Activated CD8-positive, alpha-beta T cell treated with anti-CD3 and anti-CD28 coated beads for 36 hours (primary cell): ENCODE measurements at regions not wholly inside any gene's neighbourhood (a gene's known extent, or its start where the extent isn't known, plus 50 kb on each side); places are given as distances from the start of the nearest gene placed in this dataset.

Source experiments
- ATAC-seq: fragments of 200-7000 bp; cut with Tn5 transposase; one replicate; pipeline ENCODE4 v1.10.0; 2021; ENCODE audit warnings: mild to moderate bottlenecking, moderate library complexity
- CTCF ChIA-PET: fragments of 350-600 bp; sonication (Branson Sonifier 250); formaldehyde crosslinking; loops from one replicate; lab custom pipeline; 2021; ENCODE audit warnings: antibody characterized with exemption; lab: Charles Lee
- POLR2A ChIA-PET: fragments of 350-600 bp; sonication (Branson Sonifier 250); formaldehyde crosslinking; loops from one replicate; lab custom pipeline; 2021; ENCODE audit warnings: antibody characterized with exemption; lab: Charles Lee
- DNase-seq: peaks from one replicate; pipeline ENCODE4 v3.0.0-alpha.2; 2020
- H3K27ac Mint-ChIP-seq: one replicate; pipeline ENCODE4 v1.8.0; 2021; ENCODE audit warnings: mild to moderate bottlenecking, mixed read lengths
- H3K27me3 Mint-ChIP-seq: one replicate; pipeline ENCODE4 v1.8.0; 2021; ENCODE audit warnings: mixed read lengths
- H3K36me3 Mint-ChIP-seq: one replicate; pipeline ENCODE4 v1.8.0; 2021; ENCODE audit warnings: low read depth, mixed read lengths
- H3K4me1 Mint-ChIP-seq: one replicate; pipeline ENCODE4 v1.8.0; 2021; ENCODE audit warnings: low read depth, mixed read lengths
- H3K4me3 Mint-ChIP-seq: one replicate; pipeline ENCODE4 v1.8.0; 2021; ENCODE audit warnings: mild to moderate bottlenecking, moderate library complexity, mixed read lengths
- H3K9me3 Mint-ChIP-seq: one replicate; pipeline ENCODE4 v1.8.0; 2021; ENCODE audit warnings: mixed read lengths
- intact Hi-C: fragments of 100-400 bp; cut with micrococcal nuclease; formaldehyde crosslinking; loops from one replicate; pipeline ENCODE4 v1.10.0; 2022
- TF ChIP-seq, protein P1 (sequence below): fragments of 200-600 bp; IDR thresholded peaks from one replicate; pipeline ENCODE4 v1.8.0; 2022; ENCODE audit warnings: antibody characterized with exemption, mild to moderate bottlenecking

DNA sequence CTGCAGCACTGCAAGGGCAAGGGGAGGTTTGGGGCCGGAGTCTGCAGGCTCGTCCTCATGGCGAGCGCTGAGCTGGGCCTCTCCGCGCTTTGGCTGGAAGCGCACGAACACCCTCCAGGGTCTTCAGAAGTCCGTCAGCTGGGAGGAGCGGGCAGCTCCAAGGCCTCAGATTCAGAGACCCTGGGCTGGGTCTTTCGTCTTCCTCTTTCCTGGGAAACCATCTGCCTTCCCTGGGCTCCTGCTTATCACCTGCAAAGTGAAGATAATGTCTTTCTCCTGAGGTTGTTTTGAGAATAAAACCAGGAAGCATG is 525.6 kb downstream of the BRD1 start:
- ChIA-PET POLR2A (no interaction called here), CTCF (no interaction called here)
- ATAC-seq (no peak), DNase-seq (no peak)
- Mint-ChIP-seq H3K27ac (no peak overlapping the region), H3K27me3 (peaks cover 4% of the 10 kb centered on the region), H3K4me3 (no peak overlapping the region), H3K4me1 (no peaks in the 10 kb centered on the region), H3K9me3 (no peaks in the 10 kb centered on the region), H3K36me3 (no peaks in the 10 kb centered on the region)
- TF ChIP-seq, protein P1, sequence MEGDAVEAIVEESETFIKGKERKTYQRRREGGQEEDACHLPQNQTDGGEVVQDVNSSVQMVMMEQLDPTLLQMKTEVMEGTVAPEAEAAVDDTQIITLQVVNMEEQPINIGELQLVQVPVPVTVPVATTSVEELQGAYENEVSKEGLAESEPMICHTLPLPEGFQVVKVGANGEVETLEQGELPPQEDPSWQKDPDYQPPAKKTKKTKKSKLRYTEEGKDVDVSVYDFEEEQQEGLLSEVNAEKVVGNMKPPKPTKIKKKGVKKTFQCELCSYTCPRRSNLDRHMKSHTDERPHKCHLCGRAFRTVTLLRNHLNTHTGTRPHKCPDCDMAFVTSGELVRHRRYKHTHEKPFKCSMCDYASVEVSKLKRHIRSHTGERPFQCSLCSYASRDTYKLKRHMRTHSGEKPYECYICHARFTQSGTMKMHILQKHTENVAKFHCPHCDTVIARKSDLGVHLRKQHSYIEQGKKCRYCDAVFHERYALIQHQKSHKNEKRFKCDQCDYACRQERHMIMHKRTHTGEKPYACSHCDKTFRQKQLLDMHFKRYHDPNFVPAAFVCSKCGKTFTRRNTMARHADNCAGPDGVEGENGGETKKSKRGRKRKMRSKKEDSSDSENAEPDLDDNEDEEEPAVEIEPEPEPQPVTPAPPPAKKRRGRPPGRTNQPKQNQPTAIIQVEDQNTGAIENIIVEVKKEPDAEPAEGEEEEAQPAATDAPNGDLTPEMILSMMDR = no peak
- intact Hi-C loops = loop anchor here (10.0 kb wide), 1 partner anchor 727 kb away; no protein-coding TSS in a partner anchor

DNA sequence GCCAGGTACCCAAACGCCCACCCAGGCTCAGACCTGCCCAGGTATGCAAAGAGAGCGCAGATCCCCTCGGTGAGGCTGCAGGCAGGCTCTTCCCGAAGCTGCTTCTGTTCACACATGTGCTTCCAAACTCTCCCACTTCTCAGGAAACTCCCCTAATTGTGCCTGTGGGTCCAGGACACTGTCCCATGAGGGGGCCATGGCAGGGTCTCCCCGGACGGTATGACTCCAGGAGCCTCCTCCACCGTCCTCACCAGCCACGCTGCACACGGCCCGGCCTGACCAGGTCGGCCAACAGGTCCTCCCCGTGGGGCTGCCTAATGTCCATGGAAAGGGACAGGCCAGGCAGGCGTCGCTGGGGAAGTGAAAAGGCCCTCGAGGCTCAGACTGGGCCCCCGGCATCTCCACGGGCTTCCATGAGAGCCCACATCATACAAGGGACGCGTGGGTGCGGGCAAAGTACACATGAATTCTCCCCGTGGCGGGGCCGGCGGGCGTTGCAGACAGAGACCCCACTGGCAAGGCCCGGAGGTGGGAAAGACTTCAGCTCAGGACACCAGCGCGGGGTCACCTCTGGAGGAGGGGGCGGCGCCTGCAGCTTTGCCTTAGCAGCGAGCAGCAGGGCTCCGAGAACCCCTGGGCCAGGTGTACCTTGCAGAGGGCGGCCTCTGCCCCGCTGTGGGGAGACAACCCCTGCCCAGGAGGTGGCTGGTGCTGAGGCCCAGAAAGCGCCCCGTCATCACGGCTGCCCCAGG is 526.1 kb downstream of the BRD1 start:
- no peaks in the 10 kb centered on the region for H3K4me1 Mint-ChIP-seq
- H3K36me3 Mint-ChIP-seq = no peaks in the 10 kb centered on the region
- peaks cover 4% of the 10 kb centered on the region for H3K27me3 Mint-ChIP-seq
- intact Hi-C loops = loop anchor here (10.0 kb wide), 1 partner anchor 727 kb away; no protein-coding TSS in a partner anchor
- no peak for DNase-seq
- ATAC-seq = no peak
- TF ChIP-seq, protein P1 = no peak
- H3K27ac Mint-ChIP-seq = no peak overlapping the region
- H3K9me3 Mint-ChIP-seq = no peaks in the 10 kb centered on the region
- CTCF ChIA-PET = no interaction called here
- no peak overlapping the region for H3K4me3 Mint-ChIP-seq
- POLR2A ChIA-PET = no interaction called here

DNA sequence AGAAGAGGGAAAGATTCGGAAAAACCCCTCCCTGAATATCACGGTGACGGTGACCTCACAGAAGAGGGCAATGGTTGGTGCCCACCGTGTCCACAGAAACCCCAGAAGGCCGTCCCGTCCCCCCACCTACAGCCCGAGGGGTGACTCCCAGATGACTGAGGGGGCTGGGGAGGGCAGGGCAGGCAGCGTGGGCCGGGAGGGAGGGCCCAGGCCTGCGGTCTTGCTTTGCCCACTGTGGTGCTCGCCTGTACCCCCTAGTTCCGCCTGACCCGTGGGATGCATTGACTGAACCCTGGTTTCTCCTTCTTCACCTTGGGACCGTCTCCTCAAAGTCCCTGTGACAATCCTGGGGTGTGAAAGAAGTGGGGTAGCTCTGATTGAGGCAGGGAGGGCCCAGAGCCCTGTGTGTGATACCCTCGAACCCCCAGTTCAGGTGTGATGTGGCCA is 526.7 kb downstream of the BRD1 start:
- ChIA-PET POLR2A (no interaction called here), CTCF (no interaction called here)
- Mint-ChIP-seq H3K4me3 (no peak overlapping the region), H3K36me3 (no peaks in the 10 kb centered on the region), H3K4me1 (no peaks in the 10 kb centered on the region), H3K27ac (no peak overlapping the region), H3K27me3 (peaks cover 4% of the 10 kb centered on the region), H3K9me3 (no peaks in the 10 kb centered on the region)
- ATAC-seq (no peak), DNase-seq (no peak)
- intact Hi-C loops = loop anchor here (10.0 kb wide), 1 partner anchor 726 kb away; no protein-coding TSS in a partner anchor
- TF ChIP-seq, protein P1 = no peak

DNA sequence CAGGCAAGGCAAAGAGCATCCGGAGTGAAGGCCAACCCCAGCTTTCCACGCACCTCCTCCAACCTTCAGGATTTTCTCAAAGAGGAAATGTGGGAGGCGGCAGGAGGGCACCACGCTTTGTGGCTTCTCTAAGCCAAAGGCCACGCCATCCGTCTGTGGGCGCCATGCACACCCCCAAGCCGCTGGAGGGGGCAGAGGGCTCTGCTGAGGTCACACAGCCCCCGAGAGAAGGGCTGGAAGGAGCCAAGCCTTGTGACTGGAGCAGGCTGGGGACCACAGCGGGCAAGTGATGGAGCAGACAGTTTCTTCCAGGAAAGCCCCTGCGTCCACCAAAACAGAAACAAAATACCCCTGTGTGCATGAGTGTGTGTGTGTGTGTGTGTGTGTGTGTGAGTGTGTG is 527.4 kb downstream of the BRD1 start:
- H3K9me3 Mint-ChIP-seq = no peaks in the 10 kb centered on the region
- H3K4me3 Mint-ChIP-seq = no peak overlapping the region
- no peak for DNase-seq
- TF ChIP-seq, protein P1 = no peak
- no peak overlapping the region for H3K27ac Mint-ChIP-seq
- ChIA-PET CTCF (no interaction called here), POLR2A (no interaction called here)
- H3K27me3 Mint-ChIP-seq = peaks cover 2% of the 10 kb centered on the region
- intact Hi-C loops = loop anchor here (10.0 kb wide), 1 partner anchor 725 kb away; no protein-coding TSS in a partner anchor
- ATAC-seq = no peak
- H3K4me1 Mint-ChIP-seq = no peaks in the 10 kb centered on the region
- no peaks in the 10 kb centered on the region for H3K36me3 Mint-ChIP-seq

DNA sequence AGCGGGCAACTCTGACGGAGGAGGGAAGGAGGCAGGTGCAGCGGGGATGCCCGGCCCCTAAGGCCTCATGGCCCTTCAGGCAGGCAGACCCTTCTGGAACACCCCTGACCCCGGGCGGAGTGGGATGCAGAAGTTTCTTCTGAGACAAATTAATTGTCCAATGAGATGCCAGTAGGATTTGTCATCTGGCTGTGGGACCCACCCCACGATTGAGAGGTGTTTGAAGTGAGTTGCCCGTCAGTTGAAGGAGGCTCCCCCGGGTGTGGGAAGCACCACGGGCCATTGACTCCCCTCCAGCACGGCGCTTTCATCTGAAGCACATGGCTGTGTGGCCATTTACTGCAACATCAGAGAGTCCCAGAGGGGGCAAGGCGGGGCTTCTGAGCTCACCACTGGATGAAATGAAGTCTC is 527.8 kb downstream of the BRD1 start:
- Mint-ChIP-seq H3K27me3 (peaks cover 2% of the 10 kb centered on the region), H3K4me1 (no peaks in the 10 kb centered on the region), H3K9me3 (no peaks in the 10 kb centered on the region), H3K27ac (no peak overlapping the region), H3K36me3 (no peaks in the 10 kb centered on the region), H3K4me3 (no peak overlapping the region)
- POLR2A ChIA-PET = no interaction called here
- CTCF ChIA-PET = no interaction called here
- no peak for DNase-seq
- intact Hi-C loops = loop anchor here (10.0 kb wide), 1 partner anchor 725 kb away; no protein-coding TSS in a partner anchor
- TF ChIP-seq, protein P1 = no peak
- no peak for ATAC-seq
